Left ventricle myocardium superior (tissue), 1 donor: ENCODE measurements at regions not wholly inside any gene's neighbourhood (a gene's known extent, or its start where the extent isn't known, plus 50 kb on each side); places are given as distances from the start of the nearest gene placed in this dataset.

Source experiments
- ATAC-seq: fragments of 200-7000 bp; cut with Tn5 transposase; one replicate; pipeline ENCODE4 v1.9.1; 2020; ENCODE audit warnings: mild to moderate bottlenecking, moderate library complexity
- DNase-seq: peaks from one replicate; pipeline ENCODE4 v3.0.0-alpha.2; 2020
- intact Hi-C: fragments of 100-400 bp; cut with micrococcal nuclease; formaldehyde crosslinking; loops from one replicate; pipeline ENCODE4 v1.11.0; 2022
- donor health status: DM: no; HTN: yes; CAD: no; lungs with severe emphysema.

DNA sequence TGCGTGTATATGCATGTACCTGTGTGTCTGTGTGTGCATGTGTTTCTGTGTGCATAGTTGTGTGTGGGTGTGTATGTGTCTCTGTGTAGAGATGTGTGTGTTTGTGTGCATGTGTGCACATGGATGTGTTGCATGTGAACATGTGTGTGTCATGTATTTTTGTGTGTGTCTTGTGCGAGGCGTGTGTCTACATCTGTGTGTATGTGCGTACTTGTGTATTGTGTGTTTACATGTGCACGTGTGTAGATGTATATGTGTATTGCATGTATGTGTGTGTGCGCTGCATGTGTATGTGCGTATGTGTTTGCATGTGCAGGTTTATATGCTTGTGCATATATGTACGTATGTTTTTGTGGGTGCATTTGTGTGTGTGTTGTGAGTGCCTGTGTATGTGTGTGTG lies 735.2 kb downstream of the GALR1 start:
- intact Hi-C loops: no loop called here
- ATAC-seq (no peak), DNase-seq (no peak)

GRCh38 chr18:77985526-77986281 lies 736.1 kb downstream of the GALR1 start:
- ATAC-seq: no peak
- intact Hi-C loops: no loop called here
- no peak for DNase-seq

DNA sequence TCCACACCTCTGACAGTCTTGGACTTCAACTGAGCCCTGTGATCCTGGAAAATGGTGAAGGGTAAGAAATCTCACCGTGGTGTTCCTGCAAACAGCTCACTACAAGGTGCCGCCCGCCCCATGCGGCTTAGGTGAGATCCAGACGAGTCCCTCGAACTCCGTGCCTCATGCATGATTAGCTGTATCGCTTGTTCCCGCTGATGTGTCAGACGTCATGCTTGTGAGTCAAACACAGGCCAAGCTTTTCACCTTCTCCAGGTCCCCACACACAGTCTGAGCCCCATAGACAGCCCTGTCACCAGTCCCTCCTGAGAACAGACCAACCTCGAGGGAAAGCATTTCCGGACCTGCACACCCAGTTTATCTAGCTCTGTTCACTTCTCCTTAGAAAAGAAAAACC lies 740.5 kb downstream of the GALR1 start:
- ATAC-seq (no peak), DNase-seq (no peak)
- intact Hi-C loops: no loop called here

GRCh38 chr18:77990901-77991300 lies 741.3 kb downstream of the GALR1 start:
- intact Hi-C loops: no loop called here
- no peak for DNase-seq

GRCh38 chr18:77992057-77992456 lies 742.4 kb downstream of the GALR1 start:
- ATAC-seq (no peak), DNase-seq (no peak)
- intact Hi-C loops: no loop called here

More at GRCh38 chr18:77990901-77991300, 741.3 kb downstream of the GALR1 start:
- no peak for ATAC-seq

DNA sequence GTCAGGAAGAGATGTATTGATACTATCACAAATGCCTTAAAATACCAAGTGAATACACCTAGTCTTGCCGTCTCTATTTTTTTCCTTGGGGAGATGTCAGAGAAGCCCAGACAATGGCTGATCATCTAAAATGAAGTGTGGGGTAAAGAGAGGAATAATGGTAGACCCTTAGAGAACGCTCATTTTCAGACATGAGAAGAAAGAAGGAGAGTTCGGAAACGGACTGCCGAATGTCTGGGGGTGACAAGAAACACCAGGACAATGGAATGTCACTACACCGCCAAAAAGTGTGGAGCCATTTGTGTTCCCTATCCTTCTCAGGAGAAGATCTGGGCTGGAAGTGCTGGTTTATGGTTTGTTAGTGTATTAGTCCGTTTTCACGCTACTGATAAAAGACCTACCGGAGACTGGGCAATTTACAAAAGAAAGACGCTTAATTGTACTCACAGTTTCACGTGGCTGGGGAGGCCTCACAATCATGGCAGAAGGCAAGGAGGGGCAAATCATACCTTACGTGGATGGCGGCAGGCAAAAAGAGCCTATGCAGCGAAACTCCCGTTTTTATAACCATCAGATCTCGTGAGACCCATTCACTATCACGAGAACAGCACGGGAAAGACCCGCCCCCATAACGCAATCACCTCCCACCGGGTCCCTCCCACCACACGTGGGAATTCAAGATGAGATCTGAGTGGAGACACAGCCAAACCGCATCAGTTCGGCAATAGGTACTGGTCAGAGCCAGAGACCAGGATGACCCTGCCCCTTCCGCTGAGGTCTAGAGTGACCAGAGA lies 743.7 kb downstream of the GALR1 start:
- DNase-seq (no peak), ATAC-seq (no peak)
- intact Hi-C loops: no loop called here

- intact Hi-C loops: no loop called here
- ATAC-seq: no peak
- no peak for DNase-seq
These were observed 745.9 kb downstream of the GALR1 start for GRCh38 chr18:77995593-77995992.

DNA sequence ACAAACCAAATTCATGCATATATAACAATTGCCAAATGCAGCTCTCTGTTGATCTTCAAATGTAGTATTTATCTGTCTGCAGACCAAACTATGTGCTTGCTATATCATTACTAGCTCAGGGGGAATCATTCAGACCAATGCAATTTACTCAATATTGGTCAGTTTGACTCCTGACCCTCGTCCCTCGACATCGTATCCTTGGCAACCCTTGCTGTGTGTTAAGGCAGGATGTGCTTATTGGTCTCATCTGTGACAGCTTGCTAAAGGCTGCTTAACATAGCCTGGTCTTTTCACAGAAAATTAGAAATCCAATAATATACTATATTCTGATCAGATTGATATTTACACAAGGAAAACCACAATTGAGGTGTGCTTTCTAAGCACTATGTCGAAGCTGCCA lies 747.1 kb downstream of the GALR1 start:
- intact Hi-C loops: no loop called here
- DNase-seq: no peak
- no peak for ATAC-seq

DNA sequence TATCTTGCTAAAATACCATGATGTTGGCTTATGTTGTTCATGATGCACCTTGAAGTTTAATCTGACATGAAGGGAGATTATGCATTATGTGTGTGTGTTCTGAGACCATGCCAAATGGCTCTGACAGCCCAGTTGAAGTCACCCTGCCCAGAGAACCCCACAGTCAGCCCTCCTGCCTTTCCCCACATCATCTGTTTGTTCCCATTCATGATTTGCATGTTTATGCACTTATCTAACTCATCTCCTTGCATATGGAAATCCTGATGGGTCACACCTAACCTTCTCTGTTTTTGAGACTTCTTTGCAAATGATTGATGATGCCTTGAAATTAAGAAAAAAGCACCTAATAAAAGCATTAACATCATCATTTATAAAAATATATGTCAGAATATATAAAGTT lies 752.2 kb downstream of the GALR1 start:
- no peak for DNase-seq
- intact Hi-C loops: no loop called here
- ATAC-seq: no peak

DNA sequence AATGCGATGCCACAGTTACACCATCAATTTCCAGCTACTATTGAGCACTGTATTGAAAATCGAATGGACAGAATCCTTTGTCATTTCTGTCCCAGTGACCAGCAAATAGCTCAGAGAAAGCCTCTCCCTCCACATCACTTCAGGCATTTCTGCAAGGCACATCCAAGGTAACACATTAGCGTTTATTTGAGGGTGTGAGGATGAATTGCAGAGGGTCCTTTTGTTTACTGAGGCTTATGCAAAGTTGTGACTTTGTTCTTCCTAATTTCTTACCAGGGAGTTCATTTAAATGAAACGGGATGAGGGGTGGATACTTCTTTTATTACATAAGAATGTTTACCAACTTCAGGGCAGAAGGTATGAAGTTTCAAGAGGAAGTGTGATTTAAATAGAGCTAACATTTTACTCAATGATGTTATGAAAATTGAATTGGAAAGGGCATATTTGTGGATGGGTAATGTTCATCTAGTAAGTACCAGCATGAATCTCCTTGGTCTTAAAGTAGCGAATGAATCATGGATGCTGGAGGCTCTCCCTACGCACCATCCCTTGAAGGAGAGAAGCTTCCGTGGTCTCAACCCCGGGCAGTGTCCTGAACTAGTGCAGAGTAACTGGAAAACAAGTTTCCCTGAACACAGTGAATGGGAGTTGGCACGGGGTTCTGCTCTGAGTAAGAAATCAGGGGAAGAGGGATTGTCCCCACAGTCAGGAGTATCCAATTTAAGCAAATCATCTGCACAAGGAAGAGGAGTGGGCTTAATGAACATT lies 756.5 kb downstream of the GALR1 start:
- intact Hi-C loops: no loop called here
- DNase-seq (no peak), ATAC-seq (no peak)

DNA sequence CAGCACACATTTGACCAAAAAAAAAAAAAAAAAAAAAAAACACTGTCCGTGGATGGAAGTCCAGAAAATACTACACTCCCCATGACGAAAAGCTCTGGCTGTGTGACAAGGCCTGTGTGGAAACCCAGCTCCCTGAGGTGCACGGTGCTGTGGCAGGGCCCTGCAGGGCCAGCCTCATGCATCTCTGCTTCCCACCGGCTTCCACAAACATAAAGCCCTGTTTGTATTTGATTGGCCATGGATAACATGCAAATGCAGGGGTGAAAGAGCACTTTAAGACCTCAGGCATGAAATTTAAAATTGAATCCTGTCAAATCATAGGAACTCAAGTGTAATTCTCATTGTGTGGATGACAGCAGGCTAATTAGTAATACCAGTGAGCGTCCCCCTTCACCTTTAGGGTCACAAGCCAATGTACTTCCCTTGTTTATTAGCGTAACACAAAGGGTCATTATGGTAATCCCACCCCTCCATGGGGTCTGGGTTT lies 757.2 kb downstream of the GALR1 start:
- intact Hi-C loops: no loop called here
- DNase-seq (no peak), ATAC-seq (no peak)

GRCh38 chr18:78010363-78010762 lies 760.7 kb downstream of the GALR1 start:
- DNase-seq (no peak), ATAC-seq (no peak)
- intact Hi-C loops: loop anchor here (10.0 kb wide), 1 partner anchor 324 kb away; no protein-coding TSS in a partner anchor

GRCh38 chr18:78017869-78018268 lies 768.2 kb downstream of the GALR1 start:
- no peak for ATAC-seq
- DNase-seq: no peak
- intact Hi-C loops: loop anchor here (10.0 kb wide), 1 partner anchor 317 kb away; no protein-coding TSS in a partner anchor

GRCh38 chr18:78021196-78021595 lies 771.5 kb downstream of the GALR1 start:
- DNase-seq (no peak), ATAC-seq (no peak)
- intact Hi-C loops: no loop called here

GRCh38 chr18:78031589-78031988 lies 781.9 kb downstream of the GALR1 start:
- DNase-seq (no peak), ATAC-seq (no peak)
- intact Hi-C loops: no loop called here

GRCh38 chr18:78031991-78032390 lies 782.3 kb downstream of the GALR1 start:
- ATAC-seq: no peak
- intact Hi-C loops: no loop called here
- no peak for DNase-seq

GRCh38 chr18:78032574-78032973 lies 782.9 kb downstream of the GALR1 start:
- no peak for DNase-seq
- intact Hi-C loops: no loop called here
- no peak for ATAC-seq

GRCh38 chr18:78034755-78035154 lies 785.1 kb downstream of the GALR1 start:
- no peak for DNase-seq
- no peak for ATAC-seq
- intact Hi-C loops: no loop called here

GRCh38 chr18:78041218-78041617 lies 791.6 kb downstream of the GALR1 start:
- DNase-seq (no peak), ATAC-seq (no peak)
- intact Hi-C loops: no loop called here

DNA sequence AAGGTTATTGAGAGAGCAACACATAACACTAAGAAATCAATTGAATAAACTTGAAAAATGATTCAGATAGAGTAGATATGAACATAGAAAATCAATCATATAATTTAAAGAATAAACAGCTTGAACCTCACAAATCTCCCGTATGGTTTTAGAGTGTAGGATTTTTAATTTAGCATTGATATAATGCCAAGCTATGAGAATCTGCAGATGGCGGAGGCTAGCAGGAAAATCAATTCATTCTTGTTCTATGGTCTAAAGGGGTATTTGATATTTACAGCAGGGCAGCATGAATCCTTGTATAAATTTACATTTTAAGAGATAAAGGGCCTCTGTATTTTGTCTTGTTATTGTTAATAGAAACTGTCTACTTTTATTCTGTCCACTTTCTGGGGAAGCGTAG lies 797.0 kb downstream of the GALR1 start:
- no peak for ATAC-seq
- no peak for DNase-seq
- intact Hi-C loops: no loop called here
